HG02981 (cell line): ENCODE measurements at regions not wholly inside any gene's neighbourhood (a gene's known extent, or its start where the extent isn't known, plus 50 kb on each side); places are given as distances from the start of the nearest gene placed in this dataset.

Experiments
- ATAC-seq: cut with Tn5 transposase; IDR thresholded peaks from one replicate; pipeline ENCODE4 v1.9.1; 2021; ENCODE audit warnings: mild to moderate bottlenecking, moderate library complexity; ENCODE audit not compliant: unreplicated experiment

DNA sequence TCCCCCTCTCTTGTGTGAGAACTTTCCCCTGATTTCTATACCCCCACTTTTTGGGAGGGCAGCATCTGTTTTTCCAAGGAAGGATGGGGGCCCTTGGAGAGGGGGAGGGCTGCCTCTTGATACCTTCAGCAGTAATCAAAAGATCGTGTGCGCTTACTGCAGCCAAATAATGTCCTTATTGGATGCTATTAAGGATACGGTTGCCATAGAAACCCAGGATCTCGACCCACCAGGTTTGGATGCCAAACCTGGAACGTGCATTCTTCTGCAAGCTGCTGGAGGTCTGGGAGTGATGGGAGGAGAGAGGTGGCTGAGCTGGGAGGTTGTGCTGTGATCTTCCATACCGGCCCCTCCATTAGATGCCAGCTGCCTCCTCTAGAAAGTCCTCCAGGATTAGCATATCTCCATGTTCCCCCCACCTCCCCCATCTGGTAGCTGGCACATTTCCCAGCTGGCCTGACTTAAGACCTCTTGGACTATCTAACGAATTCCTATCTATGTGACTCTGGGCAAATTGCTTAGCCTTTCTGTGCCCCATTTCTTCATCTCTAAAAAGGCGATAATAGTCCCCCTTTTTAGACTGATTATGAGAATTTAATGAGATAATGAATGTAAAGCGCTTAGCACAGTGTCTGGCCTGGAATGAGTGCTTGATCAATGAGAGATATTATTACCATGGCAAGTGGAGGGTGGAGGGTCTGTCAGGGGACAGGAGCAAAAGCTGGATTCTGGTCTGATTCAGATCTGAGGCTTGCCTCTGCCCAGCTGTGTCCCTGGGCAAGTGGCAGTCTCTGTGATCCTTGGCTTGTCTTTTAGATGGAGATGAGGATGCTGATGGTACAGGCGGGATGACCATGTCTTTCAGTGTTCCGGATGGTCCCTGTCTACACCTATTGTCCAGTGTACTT, 78.5 kb upstream of the PCBD1 start:
- no peak for ATAC-seq

DNA sequence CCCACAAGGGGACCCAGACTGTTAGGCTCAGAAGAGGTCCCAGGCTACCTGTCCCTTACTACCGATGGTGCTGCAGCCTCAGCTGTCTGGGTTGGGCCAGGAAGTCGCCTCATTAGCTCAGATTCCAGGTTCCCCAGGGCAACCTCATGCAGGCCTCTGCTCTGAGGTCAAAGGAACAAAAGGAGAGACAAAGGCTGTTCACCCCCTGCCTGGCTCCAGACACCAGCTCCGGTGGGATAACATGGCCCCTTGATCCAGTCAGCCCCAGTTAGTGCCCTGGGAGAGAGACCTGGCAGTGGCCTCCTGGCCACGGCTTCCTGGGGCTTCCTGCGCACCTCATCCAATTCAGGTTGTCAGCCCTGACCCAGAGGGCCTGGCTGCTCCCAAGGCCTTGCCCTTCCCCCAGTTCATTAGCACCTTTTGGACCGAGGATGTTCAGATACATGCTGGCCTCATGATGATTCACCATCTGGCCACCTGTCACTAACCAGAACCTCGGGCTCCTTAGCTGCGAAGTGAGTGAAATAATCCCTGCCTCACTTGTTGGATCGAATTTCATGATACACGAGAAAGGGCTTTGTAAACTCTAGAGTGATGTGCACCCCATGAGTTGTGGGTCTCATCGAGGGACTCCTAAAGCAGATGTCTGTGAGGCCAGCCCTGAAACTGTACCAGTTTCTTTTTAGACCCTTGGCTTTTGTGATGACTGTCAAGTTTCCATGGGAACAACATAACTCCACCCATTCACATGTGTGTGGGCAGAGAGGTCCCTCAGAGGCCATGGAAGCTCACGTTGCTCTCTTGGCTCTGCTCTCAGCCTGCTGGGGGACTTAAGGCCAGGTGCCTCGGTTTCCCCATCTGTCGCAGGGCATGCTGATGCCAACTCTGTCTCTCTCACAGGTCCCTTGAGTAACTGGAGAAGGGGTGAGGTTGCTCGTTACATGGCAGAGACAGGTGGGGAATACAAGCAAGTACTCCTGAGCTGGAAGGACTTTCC, 79.5 kb upstream of the PCBD1 start:
- ATAC-seq = peak; percentile 54

GRCh38 chr10:70969188-70969587, 80.8 kb upstream of the PCBD1 start:
- ATAC-seq = no peak

- ATAC-seq = no peak
These were observed 82.5 kb upstream of the PCBD1 start for GRCh38 chr10:70970830-70971229.

GRCh38 chr10:70973275-70973674, 84.9 kb upstream of the PCBD1 start:
- ATAC-seq = no peak

- ATAC-seq = no peak
These were observed 86.1 kb upstream of the PCBD1 start for GRCh38 chr10:70974351-70974901.

- no peak for ATAC-seq
These were observed 86.6 kb upstream of the PCBD1 start for GRCh38 chr10:70974920-70975319.

GRCh38 chr10:70976063-70976695, 87.8 kb upstream of the PCBD1 start:
- no peak for ATAC-seq

- no peak for ATAC-seq
These were observed 89.3 kb upstream of the PCBD1 start for GRCh38 chr10:70977625-70978024.

DNA sequence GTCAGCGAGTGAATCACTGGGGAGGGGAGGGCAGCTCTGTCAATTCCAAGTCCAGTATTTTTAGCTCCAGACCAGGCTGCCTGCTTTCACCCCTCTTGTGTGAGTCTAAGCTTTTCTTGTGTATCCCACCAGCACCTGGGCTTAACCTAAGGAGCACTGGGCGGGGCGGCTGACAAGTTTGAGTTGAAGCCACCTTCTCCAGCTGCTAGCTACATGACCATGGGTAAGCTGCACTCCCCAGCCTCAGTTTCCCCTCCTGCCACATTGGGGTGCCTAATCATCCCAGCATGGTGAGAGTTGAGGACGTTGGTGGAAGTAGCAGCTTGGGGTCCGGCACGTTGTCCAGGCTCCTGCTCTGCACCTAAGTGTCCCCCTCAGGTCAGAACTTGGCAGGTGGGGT, 89.8 kb upstream of the PCBD1 start:
- ATAC-seq = no peak

DNA sequence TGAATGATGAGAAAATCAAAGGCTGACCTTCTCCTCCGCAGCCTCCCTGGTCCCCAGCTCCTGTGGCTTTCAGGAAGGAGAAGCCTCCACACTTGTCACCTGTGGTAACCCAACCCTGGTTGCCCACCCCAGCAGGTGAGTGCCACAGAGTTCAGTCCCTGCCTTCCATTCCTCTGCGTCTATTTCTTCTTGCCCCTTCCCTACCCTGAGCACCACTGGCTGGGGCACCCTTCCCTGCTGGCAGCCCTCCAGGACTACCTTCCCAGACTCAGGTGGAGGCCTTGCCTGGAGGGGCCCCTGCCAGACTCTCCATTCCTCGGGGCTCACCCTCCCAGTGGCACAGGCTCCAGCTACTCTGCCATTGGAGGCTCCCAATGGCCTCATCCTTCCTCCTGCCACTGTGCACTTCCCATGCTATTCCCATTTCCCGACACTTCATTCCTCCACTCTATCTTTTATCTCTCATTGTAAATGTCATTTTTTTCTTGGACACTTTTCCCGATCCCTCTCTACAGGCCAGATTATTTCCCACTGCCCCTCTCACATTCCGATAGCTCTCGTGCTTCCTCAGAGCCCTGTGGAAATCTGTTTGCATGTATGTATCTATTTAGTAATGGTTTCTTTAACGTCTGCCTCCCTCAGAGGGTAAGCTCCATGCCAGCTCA, 90.6 kb upstream of the PCBD1 start:
- no peak for ATAC-seq

DNA sequence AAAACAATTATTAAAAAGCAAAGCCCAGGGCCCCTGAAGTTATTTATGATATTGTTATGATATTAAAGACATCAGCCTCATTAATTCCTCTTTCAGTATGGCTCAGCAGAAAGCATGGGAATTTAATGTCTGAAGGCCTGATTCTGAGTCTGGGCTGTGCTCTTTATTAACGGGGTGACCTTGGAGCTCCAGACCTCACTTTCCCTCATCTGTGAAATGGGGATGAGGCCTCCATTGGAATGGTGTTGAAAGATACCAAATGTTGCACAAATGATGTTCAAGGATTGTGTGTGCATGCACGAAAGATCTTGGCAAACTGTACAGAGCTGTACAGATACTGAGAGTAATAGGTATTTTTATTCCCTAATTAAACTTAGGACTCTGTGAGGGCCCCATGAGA, 92.3 kb upstream of the PCBD1 start:
- no peak for ATAC-seq

DNA sequence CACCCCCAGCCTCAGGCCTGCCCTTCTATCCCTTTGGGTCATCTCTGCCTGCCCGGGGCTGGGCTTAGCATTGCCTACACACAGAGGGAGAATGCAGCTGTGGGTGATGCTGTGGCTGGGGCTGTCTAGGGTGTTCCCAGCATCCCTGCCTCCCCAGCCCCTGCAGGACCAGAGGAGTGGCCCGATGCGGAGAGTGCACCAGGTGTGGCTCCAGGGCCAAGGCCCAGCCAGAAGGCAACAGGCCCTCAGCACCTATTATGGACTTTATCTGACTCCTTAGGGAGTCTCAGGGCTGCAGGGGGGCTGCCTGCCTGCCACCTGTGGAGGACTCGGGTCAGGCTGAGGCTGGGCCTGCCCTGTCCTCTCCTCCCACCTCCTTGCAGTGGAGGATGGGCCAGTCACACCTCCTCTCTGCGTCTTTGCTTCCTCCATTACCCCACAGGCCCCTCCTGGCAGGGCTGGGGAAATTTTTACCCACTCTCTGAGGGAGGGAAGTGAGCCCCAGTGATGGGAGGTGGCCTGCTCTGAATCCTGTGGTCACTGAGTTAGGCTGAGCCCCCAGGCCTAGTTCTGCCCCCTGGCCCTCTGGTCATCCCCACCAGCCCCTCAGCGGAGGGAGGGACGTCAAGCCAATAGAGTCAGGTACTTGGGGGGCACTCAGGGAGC, 92.9 kb upstream of the PCBD1 start:
- no peak for ATAC-seq

- ATAC-seq = no peak
These were observed 93.6 kb upstream of the PCBD1 start for GRCh38 chr10:70981936-70982335.

DNA sequence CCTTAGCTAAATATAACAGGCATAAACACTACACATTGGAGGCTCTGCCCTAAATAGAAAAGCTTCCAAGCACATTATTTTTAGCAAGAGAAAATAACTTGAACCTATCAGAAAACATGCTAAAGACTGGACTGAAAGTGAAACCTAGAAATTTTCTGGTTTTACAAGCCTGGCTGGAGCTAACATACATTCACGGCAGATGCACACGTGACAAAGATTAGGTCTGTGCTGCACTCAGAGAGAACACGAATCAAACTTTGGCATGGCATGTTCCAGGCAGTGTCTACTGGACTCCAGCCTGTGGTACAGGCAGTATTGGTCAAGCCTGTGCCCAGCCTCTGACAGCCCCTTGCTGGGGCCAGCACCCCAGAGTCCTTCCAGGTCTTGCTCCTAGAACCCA, 94.1 kb upstream of the PCBD1 start:
- ATAC-seq = peak; percentile 57

DNA sequence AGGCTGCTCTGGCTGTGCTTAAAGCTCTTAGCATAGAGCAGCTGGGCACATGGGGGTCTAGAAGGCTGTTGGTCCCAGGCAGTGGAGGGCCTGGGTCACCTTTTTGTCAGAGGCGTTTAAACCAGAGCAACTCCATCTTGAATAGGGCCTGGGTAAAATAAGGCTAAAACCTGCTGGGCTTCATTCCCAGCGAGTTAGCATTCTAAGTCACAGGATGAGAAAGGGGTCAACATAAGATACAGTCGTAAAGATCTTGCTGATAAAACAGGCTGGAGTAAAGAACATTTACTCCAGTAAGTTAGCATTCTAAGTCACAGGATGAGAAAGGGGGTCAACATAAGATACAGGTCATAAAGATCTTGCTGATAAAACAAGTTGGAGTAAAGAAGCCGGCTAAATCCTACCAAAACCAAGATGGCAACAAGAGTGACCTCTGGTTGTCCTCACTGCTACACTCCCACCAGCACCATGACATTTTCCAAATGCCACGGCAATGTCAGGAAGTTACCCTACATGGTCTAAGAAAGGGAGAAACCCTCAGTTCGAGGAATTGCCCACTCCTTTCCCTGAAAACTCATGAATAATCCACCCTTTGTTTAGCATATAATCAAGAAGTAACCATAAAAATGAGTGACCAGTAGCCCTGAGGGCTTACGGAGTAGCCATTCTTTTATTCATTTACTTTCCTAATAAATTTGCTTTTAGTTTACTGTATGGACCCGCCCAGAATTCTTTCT, 96.8 kb upstream of the PCBD1 start:
- no peak for ATAC-seq

DNA sequence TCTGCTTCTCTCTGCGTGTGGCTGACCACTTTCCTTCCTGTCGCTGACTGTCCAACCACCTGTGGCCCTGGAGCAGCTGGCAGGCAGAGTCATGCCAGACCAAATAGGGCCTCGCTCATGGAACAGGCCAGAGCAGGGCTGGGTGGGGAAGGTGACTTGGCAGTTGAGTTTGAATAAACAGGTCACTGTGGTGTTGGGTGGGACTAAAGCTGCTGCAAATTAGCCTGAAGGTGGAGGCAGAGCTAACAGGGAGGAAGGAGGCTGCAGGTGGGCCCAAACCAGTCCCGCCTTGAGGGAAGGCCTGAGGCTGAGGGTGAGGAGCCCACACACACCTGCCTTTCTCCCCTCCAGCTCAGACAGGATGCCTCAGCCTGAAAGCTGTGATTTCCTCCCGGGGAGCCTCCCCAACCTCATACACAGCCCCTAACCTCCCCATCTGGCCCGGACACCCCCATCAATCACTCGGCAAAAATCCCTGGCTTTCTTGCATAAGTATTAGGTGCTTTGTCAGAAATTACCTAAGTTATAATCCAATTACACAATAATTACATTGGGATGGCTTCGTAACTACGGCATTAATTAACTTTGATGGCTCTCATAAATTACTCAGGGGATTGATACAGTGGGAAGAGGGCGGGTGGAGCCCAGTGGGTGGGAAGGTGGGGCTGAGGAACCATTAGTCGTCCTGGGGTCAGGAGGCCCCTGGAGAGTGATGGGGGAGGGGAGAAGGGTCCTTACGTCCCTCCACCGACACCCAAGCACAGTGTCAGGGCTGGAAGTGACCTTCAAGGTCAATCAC, 97.7 kb upstream of the PCBD1 start:
- no peak for ATAC-seq

DNA sequence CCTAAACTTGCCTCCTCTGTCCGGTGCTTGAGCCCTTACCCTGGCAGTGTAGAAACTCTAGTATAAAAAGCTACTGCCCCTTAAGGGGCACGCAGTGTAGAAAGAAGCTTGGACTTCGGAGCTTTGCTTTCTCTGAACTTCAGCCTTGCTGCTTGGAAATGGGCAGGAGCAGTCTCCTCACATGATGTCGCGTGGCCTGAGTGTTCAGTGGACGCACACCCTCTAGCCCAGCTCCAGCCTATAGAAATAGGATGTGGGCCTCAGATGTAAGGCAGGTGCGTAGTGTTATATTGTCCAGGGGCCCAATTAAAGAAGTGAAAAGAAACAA, 98.2 kb upstream of the PCBD1 start:
- no peak for ATAC-seq
